ENCODE measurements at regions not wholly inside any gene's neighbourhood (a gene's known extent, or its start where the extent isn't known, plus 50 kb on each side); places are given as distances from the start of the nearest gene placed in this dataset.

DNA sequence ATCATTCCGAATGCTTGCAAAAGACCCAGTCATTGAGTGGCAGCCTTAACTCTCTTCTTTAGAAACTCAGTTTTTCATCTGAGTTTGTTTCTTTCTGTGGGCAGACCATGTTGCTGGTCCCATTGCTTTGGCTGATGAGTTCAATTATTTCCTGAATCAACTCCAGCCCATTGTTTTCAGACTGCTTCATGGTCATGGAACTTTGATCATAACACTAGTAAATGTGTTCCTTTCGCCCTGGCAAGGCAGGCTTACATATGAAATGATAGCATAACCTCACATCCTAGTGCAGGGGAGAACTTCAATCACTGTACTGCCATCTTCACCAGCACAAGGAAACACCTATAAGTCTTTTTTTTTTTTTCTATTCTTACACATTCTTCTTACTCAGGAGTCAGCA, 50.0 kb upstream of the DUSP10 start:
- DNase-seq (ENCODE audit: low read depth in 2 of 2), result no peak

Data from activated CD4-positive, alpha-beta T cell treated with anti-CD3 and anti-CD28 coated beads for 24 hours (primary cell).